ENCODE measurements at regions not wholly inside any gene's neighbourhood (a gene's known extent, or its start where the extent isn't known, plus 50 kb on each side); places are given as distances from the start of the nearest gene placed in this dataset.

GRCh38 chr14:98437113-98437512 lies 834.9 kb downstream of the BCL11B start:
- no TSS peak for BruUV-seq (replicated peaks)
- 45% methylated on average over 2 of the region's 2 CpGs for WGBS (ENCODE audit: low lambda C conversion rate)
- TF ChIP-seq CEBPB (IDR thresholded peaks at IDR 0.05; ENCODE audit: borderline replicate concordance, low read depth, low read length) (peak; percentile 82), RFX3 (CRISPR knock-in tag; IDR thresholded peaks at IDR 0.05) (no peak)
- H3K9me3 ChIP-seq (ENCODE audit: low read length), result peaks cover 74% of the 10 kb centered on the region
- H3K36me3 ChIP-seq (replicated peaks in 1 of 2; ENCODE audit: control insufficient read depth in 1 of 2, insufficient read depth in 2 of 2, low read length in 2 of 2), result no peaks in the 10 kb centered on the region
- FAIRE-seq, result no peak
- H3K4me1 ChIP-seq (ENCODE audit: insufficient read depth, low read length), result no peaks in the 10 kb centered on the region
- no peak for DNase-seq (ENCODE audit: low spot score)
- H3K4me3 ChIP-seq (replicated peaks in 1 of 3; ENCODE audit: insufficient read depth in 1 of 3, low read depth in 2 of 3, low read length in 3 of 3), result no peak overlapping the region
- no peaks in the 10 kb centered on the region for H3K79me2 ChIP-seq (ENCODE audit: insufficient read depth, low read length)
- no peak overlapping the region for H2AFZ ChIP-seq (ENCODE audit: low read length)
- H3K27me3 ChIP-seq (ENCODE audit: control insufficient read depth in 1 of 2, insufficient read depth in 2 of 2, low read length in 2 of 2), result no peaks in the 10 kb centered on the region
- no peak overlapping the region for H3K9ac ChIP-seq (ENCODE audit: insufficient read depth, low read depth, low read length)
- in situ Hi-C loops (cut with HindIII; ENCODE audit: extremely low pct_ligation_motif_present, low pct_unique_long_range_greater_than_20kb), result no loop called here
- intact Hi-C loops (cut with micrococcal nuclease; ENCODE audit: unreplicated experiment), result no loop called here
- H3K27ac ChIP-seq (ENCODE audit: extremely low read length, insufficient read depth, low read length), result no peak overlapping the region
- ChIA-PET POLR2A (no interaction called here), CTCF (ENCODE audit: low intra/inter-chr PET ratio, low total read pairs) (no interaction called here)
- H3K4me2 ChIP-seq (ENCODE audit: low read depth, low read length), result no peak overlapping the region
- H4K20me1 ChIP-seq (ENCODE audit: insufficient read depth, low read length), result no peaks in the 10 kb centered on the region
- ATAC-seq, result no peak

DNA sequence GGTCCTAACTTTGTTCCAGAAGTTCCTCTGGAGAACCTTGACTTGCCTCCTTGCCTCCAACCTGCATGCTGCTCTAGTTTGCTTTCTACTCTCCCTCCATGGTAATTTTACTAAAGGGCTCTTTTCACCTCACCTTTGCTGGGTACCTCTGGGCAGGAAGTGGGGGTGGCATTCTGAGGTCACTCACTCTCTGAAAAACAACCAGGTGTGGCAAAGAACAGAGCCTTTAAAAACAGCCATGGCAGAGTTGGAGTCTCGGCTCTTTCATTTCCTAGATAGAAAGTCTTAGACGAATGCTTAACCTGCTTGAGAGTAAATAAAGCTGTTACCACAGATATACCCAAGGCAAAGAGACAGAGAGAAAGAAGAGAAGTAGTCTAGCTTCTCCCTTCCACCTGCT lies 827.9 kb downstream of the BCL11B start:
- no peak for DNase-seq (ENCODE audit: low spot score)
- FAIRE-seq, result no peak
- Histone ChIP-seq H3K9ac (ENCODE audit: insufficient read depth, low read depth, low read length) (no peak overlapping the region), H3K36me3 (replicated peaks in 1 of 2; ENCODE audit: control insufficient read depth in 1 of 2, insufficient read depth in 2 of 2, low read length in 2 of 2) (no peaks in the 10 kb centered on the region), H3K79me2 (ENCODE audit: insufficient read depth, low read length) (no peaks in the 10 kb centered on the region), H3K27me3 (ENCODE audit: control insufficient read depth in 1 of 2, insufficient read depth in 2 of 2, low read length in 2 of 2) (no peaks in the 10 kb centered on the region), H4K20me1 (ENCODE audit: insufficient read depth, low read length) (no peaks in the 10 kb centered on the region), H3K9me3 (ENCODE audit: low read length) (peaks cover 74% of the 10 kb centered on the region), H3K4me3 (replicated peaks in 1 of 3; ENCODE audit: insufficient read depth in 1 of 3, low read depth in 2 of 3, low read length in 3 of 3) (no peak overlapping the region), H3K4me2 (ENCODE audit: low read depth, low read length) (no peak overlapping the region), H3K4me1 (ENCODE audit: insufficient read depth, low read length) (no peaks in the 10 kb centered on the region), H2AFZ (ENCODE audit: low read length) (no peak overlapping the region), H3K27ac (ENCODE audit: extremely low read length, insufficient read depth, low read length) (no peak overlapping the region)
- in situ Hi-C loops (cut with HindIII; ENCODE audit: extremely low pct_ligation_motif_present, low pct_unique_long_range_greater_than_20kb), result no loop called here
- TF ChIP-seq NFKBIZ (CRISPR knock-in tag; IDR thresholded peaks at IDR 0.05) (no peak), PRDM15 (CRISPR knock-in tag; IDR thresholded peaks at IDR 0.05) (no peak), SOX6 (IDR thresholded peaks at IDR 0.05) (no peak), SOX6 (CRISPR knock-in tag; IDR thresholded peaks at IDR 0.05) (no peak), NFE2 (CRISPR knock-in tag; IDR thresholded peaks at IDR 0.05) (no peak), PHF21A (CRISPR knock-in tag; IDR thresholded peaks at IDR 0.05) (no peak), NFIC (IDR thresholded peaks at IDR 0.05; ENCODE audit: low read length) (no peak), ZNF446 (CRISPR knock-in tag; IDR thresholded peaks at IDR 0.05) (no peak), ZNF468 (CRISPR knock-in tag; IDR thresholded peaks at IDR 0.05) (no peak), RCOR2 (CRISPR knock-in tag; IDR thresholded peaks at IDR 0.05) (no peak)
- TF ChIP-seq, protein P1, sequence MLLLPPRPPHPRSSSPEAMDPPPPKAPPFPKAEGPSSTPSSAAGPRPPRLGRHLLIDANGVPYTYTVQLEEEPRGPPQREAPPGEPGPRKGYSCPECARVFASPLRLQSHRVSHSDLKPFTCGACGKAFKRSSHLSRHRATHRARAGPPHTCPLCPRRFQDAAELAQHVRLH (CRISPR knock-in tag; IDR thresholded peaks at IDR 0.05; ENCODE audit: borderline replicate concordance, low read depth), result no peak
- TF ChIP-seq, protein P2, sequence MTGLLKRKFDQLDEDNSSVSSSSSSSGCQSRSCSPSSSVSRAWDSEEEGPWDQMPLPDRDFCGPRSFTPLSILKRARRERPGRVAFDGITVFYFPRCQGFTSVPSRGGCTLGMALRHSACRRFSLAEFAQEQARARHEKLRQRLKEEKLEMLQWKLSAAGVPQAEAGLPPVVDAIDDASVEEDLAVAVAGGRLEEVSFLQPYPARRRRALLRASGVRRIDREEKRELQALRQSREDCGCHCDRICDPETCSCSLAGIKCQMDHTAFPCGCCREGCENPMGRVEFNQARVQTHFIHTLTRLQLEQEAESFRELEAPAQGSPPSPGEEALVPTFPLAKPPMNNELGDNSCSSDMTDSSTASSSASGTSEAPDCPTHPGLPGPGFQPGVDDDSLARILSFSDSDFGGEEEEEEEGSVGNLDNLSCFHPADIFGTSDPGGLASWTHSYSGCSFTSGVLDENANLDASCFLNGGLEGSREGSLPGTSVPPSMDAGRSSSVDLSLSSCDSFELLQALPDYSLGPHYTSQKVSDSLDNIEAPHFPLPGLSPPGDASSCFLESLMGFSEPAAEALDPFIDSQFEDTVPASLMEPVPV (CRISPR knock-in tag; IDR thresholded peaks at IDR 0.05), result no peak
- 0% methylated on average over 2 of the region's 2 CpGs for WGBS (ENCODE audit: low lambda C conversion rate)
- no peak for ATAC-seq
- intact Hi-C loops (cut with micrococcal nuclease; ENCODE audit: unreplicated experiment), result no loop called here
- no TSS peak for BruUV-seq (replicated peaks)
- ChIA-PET POLR2A (no interaction called here), CTCF (ENCODE audit: low intra/inter-chr PET ratio, low total read pairs) (no interaction called here)

Measured in HepG2 (cell line).